Body of pancreas (tissue), 4 donors: ENCODE measurements at regions not wholly inside any gene's neighbourhood (a gene's known extent, or its start where the extent isn't known, plus 50 kb on each side); places are given as distances from the start of the nearest gene placed in this dataset.
"Not testable (repeated sequence)": the region's sequence is repeated elsewhere in the genome, so short reads cannot be mapped to it uniquely, and the experiment has no call there.

ENCODE experiments used
- ATAC-seq: fragments of 150-250 bp; one replicate; pipeline ENCODE4 v1.9.1; 2016
- DNase-seq, 4 donors: peaks; one replicate each; pipeline ENCODE4 v3.0.0-alpha.2; 2019
- H3K27ac ChIP-seq, 4 donors: fragments of 200-600 bp; sonication (generic); 1 replicate in 3 of 4; 2 replicates in 1 of 4; pipeline versions ENCODE4 v1.5.1 to v1.6.1; 2016 to 2019; ENCODE audit warnings: mild to moderate bottlenecking in 1 of 4, mixed read lengths in 1 of 4, moderate library complexity in 1 of 4
- H3K27me3 ChIP-seq, 2 donors: fragments of 200-600 bp; sonication (generic); one replicate each; pipeline ENCODE4 v1.6.0; 2016; ENCODE audit warnings: mild to moderate bottlenecking in 1 of 2
- H3K36me3 ChIP-seq, 2 donors: fragments of 200-600 bp; sonication (generic); replicated peaks in 1 of 2; 2 replicates each; pipeline ENCODE4 v1.5.1; 2016; ENCODE audit warnings: low read depth in 2 of 2; ENCODE audit not compliant: insufficient read depth in 1 of 2
- H3K4me1 ChIP-seq: fragments of 200-600 bp; sonication (generic); one replicate; pipeline ENCODE4 v1.6.0; 2016
- H3K4me3 ChIP-seq, 2 donors: fragments of 200-600 bp; sonication (generic); 1 replicate in 1 of 2; 2 replicates in 1 of 2; pipeline ENCODE4 v1.5.1; 2016 to 2019
- H3K9me3 ChIP-seq, 3 donors: fragments of 200-600 bp; sonication (generic); 1 replicate in 2 of 3; 2 replicates in 1 of 3; pipeline ENCODE4 v1.5.1; 2016
- CTCF ChIP-seq, 7 experiments: fragments of 450-650 bp in 4 of 7; fragments of 200-600 bp in 3 of 7; sonication (generic) in 3 of 7; IDR thresholded peaks; one replicate each; pipeline ENCODE4 v1.5.1; 2016 to 2019; ENCODE audit warnings: antibody characterized with exemption in 7 of 7
- POLR2A ChIP-seq, 3 donors: fragments of 450-650 bp; IDR thresholded peaks; one replicate each; pipeline ENCODE4 v1.6.1; 2016; ENCODE audit warnings: antibody characterized with exemption in 3 of 3, mild to moderate bottlenecking in 2 of 3
- WGBS, 2 donors: methylation state at CpG; one replicate each; pipeline ENCODE4 v1.1.5; 2017; 5-methylcytosine and 5-hydroxymethylcytosine counted together
- intact Hi-C: fragments of 100-400 bp; cut with DNase I; formaldehyde crosslinking; loops from one replicate; pipeline ENCODE4 v1.15.1; 2023

DNA sequence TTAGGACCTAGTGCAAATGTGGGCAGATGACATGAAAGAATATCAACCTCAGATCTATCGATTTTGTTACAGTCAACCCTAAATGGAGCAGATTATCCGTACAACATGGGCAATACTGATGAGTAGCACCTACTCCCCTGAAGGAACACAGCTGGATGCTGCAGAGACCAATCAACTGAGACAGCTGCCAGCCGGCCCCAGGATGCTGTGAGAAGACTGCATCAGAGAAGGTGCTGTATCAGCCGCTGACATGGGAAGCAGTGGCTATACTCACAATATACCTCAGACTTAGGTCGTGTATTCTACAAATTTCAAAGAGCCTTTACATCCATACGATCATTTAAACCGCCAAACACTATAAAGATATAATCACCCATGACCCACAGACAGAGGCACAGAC lies 95.9 kb upstream of the FNDC3A start:
- Histone ChIP-seq H3K4me3 (no peak overlapping the region), H3K36me3 (no peaks in the 10 kb centered on the region), H3K4me1 (no peaks in the 10 kb centered on the region), H3K27me3 (no peaks in the 10 kb centered on the region), H3K27ac (no peak overlapping the region), H3K9me3 (no peaks in the 10 kb centered on the region)
- no peak for ATAC-seq
- intact Hi-C loops = no loop called here
- TF ChIP-seq POLR2A (IDR thresholded peaks at IDR 0.05) = no peak
- no peak for TF ChIP-seq CTCF (IDR thresholded peaks at IDR 0.05)
- WGBS, 2 donors = 70 to 74% methylated on average over 7 of the region's 7 CpGs
- no peak for DNase-seq

DNA sequence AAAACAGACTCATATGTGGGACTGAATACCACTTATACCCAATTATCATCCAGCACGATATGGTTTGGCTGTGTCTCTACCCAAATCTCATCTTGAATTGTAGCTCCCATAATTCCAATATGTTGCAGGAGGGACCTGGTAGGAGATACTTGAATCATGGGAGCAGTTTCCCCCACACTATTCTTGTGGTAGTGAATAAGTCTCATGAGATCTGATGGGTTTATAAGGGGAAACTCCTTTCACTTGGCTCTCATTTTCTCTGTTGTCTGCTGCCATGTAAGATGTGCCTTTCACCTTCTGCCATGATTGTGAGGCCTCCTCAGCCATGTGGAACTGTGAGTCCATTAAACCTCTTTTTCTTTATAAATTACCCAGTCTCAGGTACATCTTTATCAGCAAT lies 91.9 kb upstream of the FNDC3A start:
- DNase-seq, H3K4me1 ChIP-seq, H3K9me3 ChIP-seq, H3K27ac ChIP-seq, intact Hi-C loops, H3K27me3 ChIP-seq, ATAC-seq, H3K36me3 ChIP-seq, H3K4me3 ChIP-seq: not testable (repeated sequence)
- 60 to 68% methylated on average over 1 of the region's 1 CpG for WGBS, 2 donors

DNA sequence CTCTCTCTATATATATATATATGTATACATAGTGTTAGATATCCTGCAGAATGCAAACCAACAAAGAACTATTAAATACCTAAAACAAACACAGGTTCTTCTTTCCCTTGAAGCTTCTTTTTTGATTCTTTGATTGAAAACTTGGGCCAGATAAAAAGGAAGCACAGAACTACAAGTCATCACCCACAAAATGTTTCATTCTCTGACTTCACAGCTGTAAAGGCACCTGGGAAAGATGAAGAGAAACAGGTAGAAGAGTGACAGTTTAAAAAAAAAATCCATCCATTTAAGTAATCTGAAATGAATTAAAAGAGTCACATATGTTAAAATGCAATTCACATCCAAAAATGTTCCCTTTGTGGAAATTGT lies 90.7 kb upstream of the FNDC3A start:
- Histone ChIP-seq H3K4me1 (no peaks in the 10 kb centered on the region), H3K27ac (no peak overlapping the region), H3K27me3 (no peaks in the 10 kb centered on the region), H3K4me3 (no peak overlapping the region), H3K9me3 (no peaks in the 10 kb centered on the region), H3K36me3 (no peaks in the 10 kb centered on the region)
- ATAC-seq = no peak
- intact Hi-C loops = no loop called here
- TF ChIP-seq CTCF (IDR thresholded peaks at IDR 0.05) (no peak), POLR2A (IDR thresholded peaks at IDR 0.05) (no peak)
- DNase-seq = no peak

DNA sequence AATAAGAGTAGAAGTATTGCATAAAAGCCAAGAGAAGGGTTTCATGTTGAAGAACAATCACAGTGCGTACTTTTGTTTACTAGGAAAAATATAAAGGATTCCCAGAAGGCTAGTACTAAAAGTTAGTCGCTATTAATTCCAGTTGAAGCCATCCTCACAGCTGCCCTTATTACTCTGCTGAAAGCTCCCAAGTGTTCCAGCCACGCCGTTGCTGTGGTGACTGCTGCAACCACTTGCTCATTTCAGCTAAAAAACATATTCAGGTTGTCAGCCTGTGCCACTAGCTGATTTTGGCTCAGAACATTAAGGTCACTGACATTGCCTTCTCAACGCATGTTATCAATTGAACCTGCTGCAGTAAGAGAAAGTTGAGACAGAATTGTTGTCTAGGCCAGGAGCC lies 87.1 kb upstream of the FNDC3A start:
- Histone ChIP-seq H3K4me3 (no peak overlapping the region), H3K4me1 (peaks cover 12% of the 10 kb centered on the region), H3K27me3 (no peaks in the 10 kb centered on the region), H3K27ac (no peak overlapping the region), H3K36me3 (no peaks in the 10 kb centered on the region), H3K9me3 (no peaks in the 10 kb centered on the region)
- no peak for ATAC-seq
- intact Hi-C loops = no loop called here
- DNase-seq = peak in 2 of 4 donors; percentile 26 to 27
- WGBS, 2 donors = 84 to 88% methylated on average over 5 of the region's 5 CpGs
- TF ChIP-seq CTCF (IDR thresholded peaks at IDR 0.05) (no peak), POLR2A (IDR thresholded peaks at IDR 0.05) (no peak)

- intact Hi-C loops = no loop called here
- H3K9me3 ChIP-seq = no peaks in the 10 kb centered on the region
- TF ChIP-seq CTCF (IDR thresholded peaks at IDR 0.05) (no peak), POLR2A (IDR thresholded peaks at IDR 0.05) (no peak)
- H3K27me3 ChIP-seq = no peaks in the 10 kb centered on the region
- DNase-seq = no peak
- no peak overlapping the region for H3K4me3 ChIP-seq
- no peaks in the 10 kb centered on the region for H3K36me3 ChIP-seq
- peaks cover 12% of the 10 kb centered on the region for H3K4me1 ChIP-seq
- no peak for ATAC-seq
- no peak overlapping the region for H3K27ac ChIP-seq
- 63 to 81% methylated on average over 3 of the region's 3 CpGs for WGBS, 2 donors
Observed at GRCh38 chr13:48890391-48890790, 85.3 kb upstream of the FNDC3A start.
